ENCODE measurements at regions not wholly inside any gene's neighbourhood (a gene's known extent, or its start where the extent isn't known, plus 50 kb on each side); places are given as distances from the start of the nearest gene placed in this dataset.

GRCh38 chr13:102933523-102933922, 87.7 kb downstream of the ERCC5 start:
- DNase-seq, result no peak

- no peak for DNase-seq
These were observed 87.3 kb downstream of the ERCC5 start for GRCh38 chr13:102933122-102933521.

DNA sequence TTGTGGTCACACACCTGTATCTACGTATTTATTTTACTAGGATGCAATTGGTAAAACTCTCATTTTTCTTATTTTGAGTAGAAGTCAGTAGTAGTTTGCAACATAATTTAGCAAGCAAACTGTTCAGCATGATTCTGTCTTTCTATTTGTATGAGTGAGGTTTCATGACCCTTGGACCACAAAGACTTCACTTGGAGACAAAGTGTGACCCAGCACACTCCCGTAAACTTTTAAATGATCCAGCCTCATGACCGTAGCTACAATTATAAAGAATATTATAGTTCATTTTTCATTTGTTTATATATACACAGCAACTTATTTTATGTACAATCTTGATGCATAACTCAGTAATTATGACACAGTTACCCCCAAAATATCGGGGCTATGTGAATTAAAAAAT, 86.5 kb downstream of the ERCC5 start:
- DNase-seq, result no peak

- DNase-seq, result no peak
These were observed 84.7 kb downstream of the ERCC5 start for GRCh38 chr13:102930566-102930965.

DNA sequence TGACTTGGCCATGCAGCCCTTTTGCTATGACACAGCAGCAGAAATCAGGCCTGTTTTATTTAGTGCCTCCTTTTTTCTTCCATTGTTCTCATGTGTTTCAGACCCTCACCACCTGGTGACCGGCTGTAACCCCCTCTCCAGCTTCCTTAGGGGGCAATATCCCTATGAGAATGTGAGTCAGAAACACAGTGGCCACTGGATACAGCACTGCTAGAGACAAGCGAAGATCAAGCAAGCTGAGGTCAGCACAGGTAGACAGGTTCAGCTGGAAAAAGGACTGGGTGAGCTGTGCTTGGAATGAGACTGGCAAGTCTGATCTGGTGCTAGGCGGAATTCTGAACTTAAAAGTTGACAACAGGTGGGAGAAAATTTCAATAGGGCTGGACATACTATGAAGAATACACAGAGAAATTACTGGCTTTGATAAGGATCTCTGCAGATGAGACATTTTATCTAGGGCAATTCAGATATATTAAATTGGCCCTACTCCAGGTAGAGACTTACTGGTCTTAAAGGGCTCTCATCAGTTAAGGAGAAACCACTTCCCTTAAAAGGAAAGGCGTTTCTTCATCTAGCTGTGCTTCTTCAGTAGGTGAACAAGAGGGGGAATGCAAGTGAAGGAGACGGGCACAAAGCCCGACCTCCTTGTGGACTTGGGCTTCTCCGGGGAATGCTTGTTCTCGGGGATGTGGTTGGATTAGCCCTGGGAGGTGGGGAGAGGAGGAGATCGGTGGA, 83.3 kb downstream of the ERCC5 start:
- no peak for DNase-seq
